ENCODE measurements at regions not wholly inside any gene's neighbourhood (a gene's known extent, or its start where the extent isn't known, plus 50 kb on each side); places are given as distances from the start of the nearest gene placed in this dataset.

GRCh38 chr6:27550692-27551091 is 77.8 kb upstream of the ZNF184 start:
- no peak for TF ChIP-seq CTCF (IDR thresholded peaks at IDR 0.05)
- no peak for TF ChIP-seq POLR2A (IDR thresholded peaks at IDR 0.05)
